HS-27A (cell line): ENCODE measurements at regions not wholly inside any gene's neighbourhood (a gene's known extent, or its start where the extent isn't known, plus 50 kb on each side); places are given as distances from the start of the nearest gene placed in this dataset.

Experiments used
- DNase-seq: peaks from one replicate; pipeline ENCODE4 v3.0.0-alpha.2; 2012; ENCODE audit warnings: low read depth, missing footprints

DNA sequence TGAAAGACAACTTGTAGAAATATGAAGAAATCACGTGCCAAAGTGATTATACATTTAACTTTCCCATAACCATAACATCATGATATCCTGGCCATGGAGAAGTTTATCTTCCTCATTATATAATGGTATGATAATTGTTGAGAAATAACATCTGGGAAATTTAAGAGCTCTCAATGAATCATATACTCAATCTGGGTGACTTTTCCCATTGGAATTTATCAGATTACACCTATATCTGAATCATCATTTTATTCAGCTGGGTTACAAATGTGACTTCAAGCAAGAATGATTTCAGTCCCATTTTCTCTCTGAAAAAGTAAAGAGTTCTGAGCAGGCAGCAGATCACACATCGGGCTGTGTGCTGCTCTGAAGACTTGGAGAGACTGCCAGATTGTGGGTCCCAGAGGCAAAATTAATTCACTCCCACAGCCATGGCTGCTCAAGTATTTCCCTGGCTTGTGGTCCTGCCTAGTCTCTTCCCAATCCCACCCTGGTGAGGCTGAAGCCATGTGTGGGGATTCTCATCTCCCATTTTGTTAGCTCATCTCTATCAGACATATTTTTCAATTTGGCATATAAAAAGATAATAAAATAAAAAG is 278.0 kb downstream of the MRPL39 start:
- DNase-seq, result peak; percentile 79

DNA sequence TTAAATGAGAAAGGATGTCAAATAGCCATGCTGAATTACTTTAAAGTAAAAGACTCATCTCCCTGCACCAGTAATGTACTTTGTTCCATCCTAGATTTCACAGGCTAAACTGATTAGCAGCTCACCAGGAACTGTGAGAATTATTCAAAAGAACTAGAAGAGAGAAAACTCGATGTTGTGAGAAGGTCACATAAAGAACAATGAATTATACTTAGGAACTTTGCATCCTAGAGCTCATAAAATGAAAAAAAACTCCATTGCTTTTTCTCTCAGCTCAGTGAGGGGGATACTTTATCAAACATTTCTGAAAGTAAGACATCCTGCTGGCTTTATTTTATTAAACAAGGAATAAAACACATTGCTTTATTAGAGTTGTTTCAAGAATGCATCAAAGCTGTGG is 278.5 kb downstream of the MRPL39 start:
- DNase-seq, result no peak

DNA sequence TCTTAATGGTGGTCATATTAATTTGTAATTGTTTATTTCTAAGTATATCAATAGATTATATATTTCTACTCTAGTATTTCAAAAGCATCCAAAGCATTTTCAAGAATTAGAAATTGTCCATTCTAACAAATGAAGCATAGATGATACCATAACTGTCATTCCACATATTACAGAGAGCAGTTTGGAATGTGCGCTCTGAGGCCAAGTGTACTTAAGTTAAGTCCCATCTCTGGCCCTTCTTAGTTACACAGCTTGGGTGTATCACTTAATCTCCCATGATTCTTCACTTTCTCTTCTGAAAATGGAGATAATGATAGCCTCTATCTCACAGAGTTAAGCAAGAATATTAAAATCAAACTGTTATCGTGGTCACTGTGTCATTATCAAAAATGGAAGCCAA is 281.1 kb downstream of the MRPL39 start:
- no peak for DNase-seq

- DNase-seq, result no peak
These were observed 282.6 kb downstream of the MRPL39 start for GRCh38 chr21:25324666-25325065.

- no peak for DNase-seq
These were observed 283.8 kb downstream of the MRPL39 start for GRCh38 chr21:25323356-25323949.

GRCh38 chr21:25314247-25314646 is 293.0 kb downstream of the MRPL39 start:
- DNase-seq, result no peak

- peak; percentile 34 for DNase-seq
These were observed 293.5 kb downstream of the MRPL39 start for GRCh38 chr21:25313829-25314228.

- DNase-seq, result no peak
These were observed 299.8 kb downstream of the MRPL39 start for GRCh38 chr21:25307489-25307888.

DNA sequence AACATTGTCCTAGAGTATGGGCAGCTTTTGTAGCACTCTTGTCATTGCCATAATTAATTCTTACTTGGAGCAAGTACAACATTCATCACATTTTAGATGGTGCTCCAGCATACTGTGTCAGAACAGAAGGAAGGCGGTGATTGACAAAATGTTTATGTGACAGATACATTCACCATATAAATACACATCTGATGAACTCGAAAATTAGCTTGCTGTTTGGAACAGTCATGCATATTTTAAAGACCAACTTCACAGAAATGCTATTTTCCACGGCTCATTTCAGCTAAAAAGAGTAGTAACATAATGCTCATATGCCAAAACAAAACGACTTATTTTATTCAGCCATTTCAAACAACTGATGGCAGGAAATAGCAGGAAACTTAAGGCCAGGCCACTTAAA is 302.7 kb downstream of the MRPL39 start:
- no peak for DNase-seq

GRCh38 chr21:25300632-25301031 is 306.6 kb downstream of the MRPL39 start:
- DNase-seq, result no peak

DNA sequence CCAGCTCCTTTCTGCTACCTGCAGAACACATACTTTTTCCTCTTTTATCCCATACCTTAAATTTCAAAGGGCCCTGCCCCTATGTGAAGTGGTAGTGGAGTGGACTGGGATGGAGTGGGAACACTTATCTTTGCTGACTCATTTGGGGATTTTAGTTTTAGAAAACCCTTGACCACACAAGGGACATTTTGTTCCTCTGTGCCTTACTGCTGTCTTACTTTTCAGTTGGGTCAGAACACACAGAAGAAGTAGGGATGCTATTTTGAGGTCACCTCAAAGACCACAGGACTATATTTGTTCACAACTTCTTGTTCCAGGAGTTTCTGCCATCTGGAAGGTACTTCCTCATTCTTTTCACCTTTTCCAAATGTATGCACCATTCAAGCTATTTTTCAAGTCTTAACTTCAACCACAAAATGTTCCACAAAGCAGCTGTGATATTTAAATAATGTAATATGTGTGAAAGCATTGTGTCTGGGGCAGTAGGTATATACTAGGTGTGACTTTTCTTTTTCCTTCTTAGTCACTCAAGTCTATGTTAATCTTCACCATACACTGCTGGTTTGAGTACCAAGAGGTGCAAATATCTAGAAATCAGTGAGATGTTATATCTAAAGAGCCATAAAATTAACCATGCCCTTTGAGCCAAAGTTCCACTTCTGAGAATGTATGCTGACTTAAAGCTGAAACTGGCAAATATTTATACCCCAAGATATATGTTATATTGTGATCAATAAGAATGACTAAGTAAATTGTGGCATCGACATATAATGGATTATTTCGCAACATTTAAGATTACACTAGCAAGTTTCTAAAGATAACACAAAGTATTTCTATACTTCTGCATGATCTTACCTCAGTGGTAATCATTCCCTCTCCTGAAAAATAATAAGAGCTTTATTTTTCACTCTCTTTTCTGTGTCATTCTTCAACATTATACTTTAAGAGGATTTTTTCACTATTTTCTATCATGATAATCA is 308.5 kb downstream of the MRPL39 start:
- DNase-seq, result no peak

GRCh38 chr21:25297117-25297516 is 310.2 kb downstream of the MRPL39 start:
- DNase-seq, result no peak

GRCh38 chr21:25296252-25296651 is 311.0 kb downstream of the MRPL39 start:
- DNase-seq, result no peak

GRCh38 chr21:25292396-25292795 is 314.9 kb downstream of the MRPL39 start:
- no peak for DNase-seq

DNA sequence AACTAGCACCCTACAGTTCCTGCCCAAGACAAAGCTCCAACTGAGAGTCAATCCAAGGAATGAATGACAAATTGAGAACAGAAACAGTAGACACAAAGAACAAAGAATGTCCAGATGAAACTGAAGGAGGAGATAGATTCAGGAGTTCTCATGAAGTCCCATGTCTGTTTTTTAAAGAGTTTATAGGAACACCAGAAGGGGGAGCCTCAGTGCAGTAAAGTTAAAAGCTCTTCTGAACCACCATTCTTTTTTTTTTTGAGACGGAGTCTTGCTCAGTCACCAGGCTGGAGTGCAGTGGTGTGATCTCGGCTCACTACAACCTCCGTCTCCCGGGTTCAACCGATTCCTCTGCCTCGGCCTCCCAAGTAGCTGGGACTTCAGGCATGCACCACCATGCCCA is 323.6 kb downstream of the MRPL39 start:
- peak; percentile 39 for DNase-seq

- DNase-seq, result no peak
These were observed 326.1 kb downstream of the MRPL39 start for GRCh38 chr21:25281134-25281533.

DNA sequence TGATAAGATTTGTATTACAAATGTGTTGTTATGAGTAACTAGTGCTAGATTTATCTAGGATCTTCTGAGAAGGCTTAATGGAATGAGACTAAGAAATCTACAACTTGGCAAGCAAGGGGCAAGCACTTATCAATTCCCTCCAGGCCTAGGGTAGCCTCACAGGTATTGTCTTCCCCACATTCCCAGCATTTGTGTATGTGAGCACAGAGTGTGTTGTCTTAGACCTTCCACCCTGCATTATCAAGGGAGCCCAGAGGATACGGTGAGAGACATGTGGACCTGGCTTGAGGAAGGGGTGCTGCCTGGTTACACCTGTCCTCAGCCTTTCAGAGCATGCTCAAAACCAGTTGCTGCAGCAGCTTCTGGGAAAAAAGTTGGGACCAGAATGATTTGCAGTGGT is 327.2 kb downstream of the MRPL39 start:
- no peak for DNase-seq

- no peak for DNase-seq
These were observed 333.3 kb downstream of the MRPL39 start for GRCh38 chr21:25273959-25274358.

DNA sequence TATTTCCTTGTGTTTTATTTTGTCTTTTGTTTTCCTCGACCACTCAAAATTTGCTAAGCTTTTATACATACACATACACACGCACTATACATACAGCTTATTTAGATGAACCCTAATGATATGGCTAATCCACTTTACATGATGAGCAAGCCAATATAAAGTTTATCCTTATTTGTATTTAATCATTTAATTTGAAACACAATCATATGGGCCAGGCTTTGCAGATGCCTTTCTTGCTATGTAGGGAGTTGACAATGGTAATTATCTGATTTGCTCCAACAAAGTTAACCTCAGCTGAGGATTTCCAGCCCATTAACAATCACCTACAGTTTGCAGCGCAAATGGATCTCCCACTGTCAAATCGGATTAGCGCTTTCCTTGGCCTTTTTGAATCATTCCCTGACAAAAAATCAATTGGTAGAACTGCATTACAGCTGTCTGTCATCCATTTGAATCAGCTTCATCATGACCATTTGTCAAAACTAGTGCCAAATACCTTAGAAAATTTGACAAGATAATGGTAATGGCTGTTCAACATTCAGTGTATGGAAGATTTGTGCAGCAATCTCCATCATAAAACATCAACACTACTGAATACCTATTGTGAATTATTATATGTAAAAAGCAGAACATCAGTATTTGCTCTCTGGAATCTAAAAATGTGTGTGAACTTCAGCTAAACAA is 352.6 kb downstream of the MRPL39 start:
- no peak for DNase-seq

GRCh38 chr21:25246546-25246945 is 360.7 kb downstream of the MRPL39 start:
- no peak for DNase-seq

DNA sequence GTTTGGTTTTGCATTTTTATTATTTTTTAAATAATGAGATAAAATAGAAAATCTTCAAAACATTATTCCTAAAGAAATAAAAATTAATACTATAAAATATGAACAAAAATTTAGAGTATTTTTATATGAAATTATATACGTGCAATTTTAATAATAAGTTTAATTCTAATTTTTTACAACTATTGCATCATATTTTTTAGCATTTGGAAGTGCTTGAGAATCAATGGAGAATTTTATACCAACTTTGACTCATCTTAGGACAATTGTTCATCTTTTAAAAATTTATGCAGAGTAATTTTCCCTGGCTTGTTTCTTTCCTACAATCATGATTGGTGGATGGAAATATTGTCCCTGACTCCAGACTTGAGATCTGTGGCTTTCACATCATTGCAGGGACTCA is 362.5 kb downstream of the MRPL39 start:
- no peak for DNase-seq

- DNase-seq, result no peak
These were observed 363.5 kb downstream of the MRPL39 start for GRCh38 chr21:25243808-25244207.
